ENCODE measurements at regions not wholly inside any gene's neighbourhood (a gene's known extent, or its start where the extent isn't known, plus 50 kb on each side); places are given as distances from the start of the nearest gene placed in this dataset.

GRCh38 chr1:115447672-115448071 lies 109.6 kb upstream of the NGF start:
- TF ChIP-seq USF2 (IDR thresholded peaks at IDR 0.05; ENCODE audit: low read depth, low read length) (no peak), CTCF (conservative IDR thresholded peaks at IDR 0.05; ENCODE audit: low read depth, low read length) (no peak)

Data from IMR-90 (cell line).